ENCODE measurements at regions not wholly inside any gene's neighbourhood (a gene's known extent, or its start where the extent isn't known, plus 50 kb on each side); places are given as distances from the start of the nearest gene placed in this dataset.

- no peak for TF ChIP-seq EZH2phosphoT487 (IDR thresholded peaks at IDR 0.05; ENCODE audit: borderline replicate concordance, low read depth, low read length)
- TF ChIP-seq, protein P1, sequence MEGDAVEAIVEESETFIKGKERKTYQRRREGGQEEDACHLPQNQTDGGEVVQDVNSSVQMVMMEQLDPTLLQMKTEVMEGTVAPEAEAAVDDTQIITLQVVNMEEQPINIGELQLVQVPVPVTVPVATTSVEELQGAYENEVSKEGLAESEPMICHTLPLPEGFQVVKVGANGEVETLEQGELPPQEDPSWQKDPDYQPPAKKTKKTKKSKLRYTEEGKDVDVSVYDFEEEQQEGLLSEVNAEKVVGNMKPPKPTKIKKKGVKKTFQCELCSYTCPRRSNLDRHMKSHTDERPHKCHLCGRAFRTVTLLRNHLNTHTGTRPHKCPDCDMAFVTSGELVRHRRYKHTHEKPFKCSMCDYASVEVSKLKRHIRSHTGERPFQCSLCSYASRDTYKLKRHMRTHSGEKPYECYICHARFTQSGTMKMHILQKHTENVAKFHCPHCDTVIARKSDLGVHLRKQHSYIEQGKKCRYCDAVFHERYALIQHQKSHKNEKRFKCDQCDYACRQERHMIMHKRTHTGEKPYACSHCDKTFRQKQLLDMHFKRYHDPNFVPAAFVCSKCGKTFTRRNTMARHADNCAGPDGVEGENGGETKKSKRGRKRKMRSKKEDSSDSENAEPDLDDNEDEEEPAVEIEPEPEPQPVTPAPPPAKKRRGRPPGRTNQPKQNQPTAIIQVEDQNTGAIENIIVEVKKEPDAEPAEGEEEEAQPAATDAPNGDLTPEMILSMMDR (conservative IDR thresholded peaks at IDR 0.05; ENCODE audit: low read length), result no peak
- intact Hi-C loops (cut with micrococcal nuclease; ENCODE audit: unreplicated experiment), result no loop called here
- ChIA-PET POLR2A (no interaction called here), CTCF (ENCODE audit: unreplicated experiment) (no interaction called here)
- H3K4me1 ChIP-seq (ENCODE audit: insufficient read depth, low read length, poor library complexity, severe bottlenecking), result no peaks in the 10 kb centered on the region
- H3K9me2 ChIP-seq (ENCODE audit: insufficient read depth, low read length), result no peaks in the 10 kb centered on the region
- H3K27ac ChIP-seq (ENCODE audit: low read depth, low read length, poor library complexity, severe bottlenecking), result no peak overlapping the region
- no peak overlapping the region for H2AFZ ChIP-seq (ENCODE audit: low read length)
- no peak overlapping the region for H3K4me2 ChIP-seq (ENCODE audit: low read length)
- no peaks in the 10 kb centered on the region for H3K79me2 ChIP-seq (ENCODE audit: insufficient read depth, low read depth, low read length)
- no peak overlapping the region for H3K4me3 ChIP-seq (ENCODE audit: low read depth, low read length, poor library complexity, severe bottlenecking)
- BruUV-seq (replicated peaks), result no TSS peak
- no peak for DNase-seq (ENCODE audit: low spot score)
- H4K20me1 ChIP-seq (ENCODE audit: insufficient read depth, low read length), result no peaks in the 10 kb centered on the region
- H3K36me3 ChIP-seq (ENCODE audit: insufficient read depth, low read length), result no peaks in the 10 kb centered on the region
- no peaks in the 10 kb centered on the region for H3K9me3 ChIP-seq (ENCODE audit: low read length)
Observed at GRCh38 chr1:81369833-81370232, 430.9 kb upstream of the ADGRL2 start.

GRCh38 chr1:81366173-81366572 lies 434.6 kb upstream of the ADGRL2 start:
- CTCF ChIA-PET (ENCODE audit: unreplicated experiment), result no interaction called here
- H3K4me2 ChIP-seq (ENCODE audit: low read length), result no peak overlapping the region
- BruUV-seq (replicated peaks), result no TSS peak

DNA sequence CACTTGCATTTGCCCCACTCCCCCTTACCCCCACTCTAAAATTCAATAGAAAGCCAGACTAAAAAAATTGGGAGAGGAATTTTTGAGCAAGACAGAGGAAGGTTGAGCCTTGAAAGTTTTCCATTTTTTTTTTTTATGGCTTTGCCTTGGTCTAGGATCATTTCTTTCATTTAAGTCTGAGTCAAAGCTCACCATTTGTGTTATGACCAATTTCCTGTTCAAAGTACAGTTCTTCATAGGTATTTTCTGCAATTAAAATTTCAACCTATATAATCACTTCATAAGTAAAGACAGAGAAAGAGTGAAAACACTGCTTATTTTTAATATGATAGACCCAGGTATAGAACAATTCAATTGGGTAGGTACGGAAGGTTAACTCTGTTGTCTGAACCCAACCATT lies 436.6 kb upstream of the ADGRL2 start:
- CTCF ChIA-PET (ENCODE audit: unreplicated experiment), result no interaction called here
- no TSS peak for BruUV-seq (replicated peaks)
- H3K4me3 ChIP-seq (ENCODE audit: low read depth, low read length, poor library complexity, severe bottlenecking), result no peak overlapping the region
- no peak for DNase-seq (ENCODE audit: low spot score)
- H3K4me1 ChIP-seq (ENCODE audit: insufficient read depth, low read length, poor library complexity, severe bottlenecking), result no peaks in the 10 kb centered on the region
- H3K79me2 ChIP-seq (ENCODE audit: insufficient read depth, low read depth, low read length), result no peaks in the 10 kb centered on the region
- no peak overlapping the region for H3K27ac ChIP-seq (ENCODE audit: low read depth, low read length, poor library complexity, severe bottlenecking)
- intact Hi-C loops (cut with micrococcal nuclease; ENCODE audit: unreplicated experiment), result no loop called here
- H3K9me2 ChIP-seq (ENCODE audit: insufficient read depth, low read length), result no peaks in the 10 kb centered on the region; the same call in 1 of the 2 replicates
- H3K36me3 ChIP-seq (ENCODE audit: insufficient read depth, low read length), result no peaks in the 10 kb centered on the region
- POLR2A ChIA-PET, result no interaction called here
- no peak overlapping the region for H3K4me2 ChIP-seq (ENCODE audit: low read length)
- no peaks in the 10 kb centered on the region for H4K20me1 ChIP-seq (ENCODE audit: insufficient read depth, low read length)
- TF ChIP-seq, protein P1 (conservative IDR thresholded peaks at IDR 0.05; ENCODE audit: low read length), result no peak
- TF ChIP-seq EZH2phosphoT487 (IDR thresholded peaks at IDR 0.05; ENCODE audit: borderline replicate concordance, low read depth, low read length), result no peak
- H3K9me3 ChIP-seq (ENCODE audit: low read length), result no peaks in the 10 kb centered on the region
- H2AFZ ChIP-seq (ENCODE audit: low read length), result no peak overlapping the region

More at GRCh38 chr1:81366173-81366572, 434.6 kb upstream of the ADGRL2 start:
- DNase-seq (ENCODE audit: low spot score), result no peak
- Histone ChIP-seq H3K4me1 (ENCODE audit: insufficient read depth, low read length, poor library complexity, severe bottlenecking) (no peaks in the 10 kb centered on the region), H3K4me3 (ENCODE audit: low read depth, low read length, poor library complexity, severe bottlenecking) (no peak overlapping the region), H3K36me3 (ENCODE audit: insufficient read depth, low read length) (no peaks in the 10 kb centered on the region), H3K79me2 (ENCODE audit: insufficient read depth, low read depth, low read length) (no peaks in the 10 kb centered on the region), H3K9me3 (ENCODE audit: low read length) (no peaks in the 10 kb centered on the region), H2AFZ (ENCODE audit: low read length) (no peak overlapping the region), H3K27ac (ENCODE audit: low read depth, low read length, poor library complexity, severe bottlenecking) (no peak overlapping the region), H3K9me2 (ENCODE audit: insufficient read depth, low read length) (no peaks in the 10 kb centered on the region; the same call in 1 of the 2 replicates), H4K20me1 (ENCODE audit: insufficient read depth, low read length) (no peaks in the 10 kb centered on the region)
- TF ChIP-seq, protein P1 (conservative IDR thresholded peaks at IDR 0.05; ENCODE audit: low read length), result no peak
- no peak for TF ChIP-seq EZH2phosphoT487 (IDR thresholded peaks at IDR 0.05; ENCODE audit: borderline replicate concordance, low read depth, low read length)
- intact Hi-C loops (cut with micrococcal nuclease; ENCODE audit: unreplicated experiment), result no loop called here
- POLR2A ChIA-PET, result interaction anchor here (0.7 kb wide), 1 partner anchor 50 kb away, joined by 3 read pairs; no protein-coding TSS in a partner anchor
